ENCODE measurements at regions not wholly inside any gene's neighbourhood (a gene's known extent, or its start where the extent isn't known, plus 50 kb on each side); places are given as distances from the start of the nearest gene placed in this dataset.
"Not testable (repeated sequence)": the region's sequence is repeated elsewhere in the genome, so short reads cannot be mapped to it uniquely, and the experiment has no call there.

DNA sequence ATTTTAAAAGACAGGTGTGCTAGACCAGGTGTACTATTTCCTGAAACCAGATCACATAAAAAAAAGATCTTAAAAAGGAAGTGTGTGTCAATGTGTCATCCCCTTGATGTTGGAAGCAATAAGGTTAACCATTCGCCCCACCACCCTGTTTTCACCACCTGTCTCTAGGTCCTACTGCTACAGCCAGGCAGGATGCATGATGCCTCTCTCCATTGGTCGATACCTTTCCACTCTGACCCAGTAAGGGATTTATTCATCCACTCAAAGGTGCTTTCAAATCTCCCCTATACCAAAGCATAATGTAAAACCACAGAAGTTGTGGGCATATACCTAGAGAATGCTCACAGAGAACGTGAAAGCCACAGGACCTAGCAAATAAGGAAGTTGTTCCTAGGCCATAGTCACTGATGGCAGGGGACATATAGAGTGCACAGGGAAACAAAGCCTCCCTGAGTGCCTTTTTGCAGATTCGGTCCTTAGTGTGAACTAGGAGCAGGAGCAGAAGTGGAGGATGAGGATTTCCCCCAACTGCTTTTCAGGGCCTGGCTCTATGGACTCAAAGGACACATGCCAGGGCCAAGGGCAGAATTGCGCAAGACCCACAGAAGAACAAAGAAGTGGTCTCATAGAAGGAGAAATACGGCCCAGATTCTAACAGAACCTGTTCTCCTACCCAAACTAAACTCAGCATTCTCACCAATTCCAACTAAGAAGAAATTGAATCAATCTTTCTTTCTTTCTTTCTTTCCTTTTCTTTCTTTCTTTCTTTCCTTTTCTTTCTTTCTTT lies 631.5 kb upstream of the NRP1 start:
- DNase-seq, result no peak
- WGBS, 2 donors, result 90 to 96% methylated on average over 6 of the region's 6 CpGs
- TF ChIP-seq, protein P1, sequence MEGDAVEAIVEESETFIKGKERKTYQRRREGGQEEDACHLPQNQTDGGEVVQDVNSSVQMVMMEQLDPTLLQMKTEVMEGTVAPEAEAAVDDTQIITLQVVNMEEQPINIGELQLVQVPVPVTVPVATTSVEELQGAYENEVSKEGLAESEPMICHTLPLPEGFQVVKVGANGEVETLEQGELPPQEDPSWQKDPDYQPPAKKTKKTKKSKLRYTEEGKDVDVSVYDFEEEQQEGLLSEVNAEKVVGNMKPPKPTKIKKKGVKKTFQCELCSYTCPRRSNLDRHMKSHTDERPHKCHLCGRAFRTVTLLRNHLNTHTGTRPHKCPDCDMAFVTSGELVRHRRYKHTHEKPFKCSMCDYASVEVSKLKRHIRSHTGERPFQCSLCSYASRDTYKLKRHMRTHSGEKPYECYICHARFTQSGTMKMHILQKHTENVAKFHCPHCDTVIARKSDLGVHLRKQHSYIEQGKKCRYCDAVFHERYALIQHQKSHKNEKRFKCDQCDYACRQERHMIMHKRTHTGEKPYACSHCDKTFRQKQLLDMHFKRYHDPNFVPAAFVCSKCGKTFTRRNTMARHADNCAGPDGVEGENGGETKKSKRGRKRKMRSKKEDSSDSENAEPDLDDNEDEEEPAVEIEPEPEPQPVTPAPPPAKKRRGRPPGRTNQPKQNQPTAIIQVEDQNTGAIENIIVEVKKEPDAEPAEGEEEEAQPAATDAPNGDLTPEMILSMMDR (IDR thresholded peaks at IDR 0.05), result no peak
- no peak for TF ChIP-seq POLR2A (IDR thresholded peaks at IDR 0.05)

DNA sequence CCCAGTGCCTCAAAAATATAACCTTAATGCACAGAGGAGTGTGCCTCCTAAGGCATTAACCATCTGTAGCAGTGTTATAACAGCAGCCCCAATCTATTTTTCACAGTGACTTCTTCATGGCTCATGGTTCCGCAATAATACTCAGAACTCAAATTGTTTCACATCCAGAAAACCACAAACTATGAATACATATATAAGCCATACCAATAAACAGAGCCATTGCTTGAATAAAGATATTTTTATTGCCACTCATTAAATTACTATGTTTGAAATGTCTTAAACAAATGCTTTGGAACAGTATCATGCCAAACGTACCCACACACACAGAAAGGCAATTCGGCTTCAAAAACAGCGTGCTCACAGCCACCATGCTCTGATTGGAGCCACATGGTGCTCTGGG lies 629.3 kb upstream of the NRP1 start:
- Histone ChIP-seq H3K36me3 (ENCODE audit: low read depth, missing control alignments) (no peaks in the 10 kb centered on the region), H3K4me1 (no peaks in the 10 kb centered on the region), H3K27me3 (no peaks in the 10 kb centered on the region), H3K9me3 (no peaks in the 10 kb centered on the region), H3K4me3 (no peak overlapping the region), H3K27ac (no peak overlapping the region)
- TF ChIP-seq, protein P1 (IDR thresholded peaks at IDR 0.05), result no peak
- no peak for TF ChIP-seq POLR2A (IDR thresholded peaks at IDR 0.05)
- intact Hi-C loops (cut with DNase I; ENCODE audit: low total_unique reads), result no loop called here
- WGBS, 2 donors, result 95% methylated on average over 4 of the region's 4 CpGs
- no peak for DNase-seq

More for the DNA sequence above, 631.5 kb upstream of the NRP1 start:
- Histone ChIP-seq H3K27ac (no peak overlapping the region), H3K36me3 (ENCODE audit: low read depth, missing control alignments) (no peaks in the 10 kb centered on the region), H3K27me3 (no peaks in the 10 kb centered on the region), H3K4me1 (no peaks in the 10 kb centered on the region), H3K4me3 (no peak overlapping the region), H3K9me3 (no peaks in the 10 kb centered on the region)
- intact Hi-C loops (cut with DNase I; ENCODE audit: low total_unique reads), result no loop called here

DNA sequence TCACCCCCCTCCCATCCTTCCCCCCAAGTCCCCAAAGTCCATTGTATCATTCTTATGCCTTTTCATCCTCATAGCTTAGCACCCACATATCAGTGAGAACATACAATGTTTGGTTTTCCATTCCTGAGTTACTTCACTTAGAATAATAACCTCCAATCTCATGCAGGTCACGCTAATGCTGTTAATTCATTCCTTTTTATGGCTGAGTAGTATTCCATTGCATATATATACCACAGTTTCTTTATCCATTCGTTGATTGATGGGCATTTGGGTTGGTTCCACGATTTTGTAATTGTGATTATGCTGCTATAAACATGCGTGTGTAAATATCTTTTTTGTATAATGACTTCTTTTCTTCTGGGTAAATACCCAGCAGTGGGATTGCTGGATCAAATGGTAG lies 621.9 kb upstream of the NRP1 start:
- H3K9me3 ChIP-seq; intact Hi-C loops (cut with DNase I; ENCODE audit: low total_unique reads); DNase-seq; H3K27ac ChIP-seq; H3K27me3 ChIP-seq; H3K4me3 ChIP-seq; H3K4me1 ChIP-seq; H3K36me3 ChIP-seq (ENCODE audit: low read depth, missing control alignments): not testable (repeated sequence)
- 89 to 92% methylated on average over 4 of the region's 4 CpGs for WGBS, 2 donors

DNA sequence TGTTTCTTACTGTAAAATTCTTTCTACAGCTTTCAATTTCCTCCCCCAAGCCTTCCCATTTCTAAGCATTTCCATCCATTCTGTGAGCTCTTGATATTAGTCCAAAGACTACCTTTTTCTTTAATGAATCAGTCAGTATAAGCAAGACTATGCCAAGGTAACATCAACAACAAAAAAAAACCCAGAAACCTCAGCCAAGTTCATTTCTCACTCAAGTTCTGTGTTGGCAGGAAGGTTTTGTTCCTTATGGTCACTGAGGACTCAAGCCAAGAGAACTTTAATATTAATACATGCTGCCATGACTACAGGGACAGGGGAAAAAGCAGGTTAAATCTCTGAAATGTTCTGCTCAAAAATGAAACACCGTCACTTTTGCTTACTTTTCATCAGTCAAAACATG lies 621.2 kb upstream of the NRP1 start:
- Histone ChIP-seq H3K36me3 (ENCODE audit: low read depth, missing control alignments) (no peaks in the 10 kb centered on the region), H3K9me3 (no peaks in the 10 kb centered on the region), H3K27ac (no peak overlapping the region), H3K27me3 (no peaks in the 10 kb centered on the region), H3K4me1 (no peaks in the 10 kb centered on the region), H3K4me3 (no peak overlapping the region)
- intact Hi-C loops (cut with DNase I; ENCODE audit: low total_unique reads), result no loop called here
- no peak for TF ChIP-seq POLR2A (IDR thresholded peaks at IDR 0.05)
- TF ChIP-seq, protein P1 (IDR thresholded peaks at IDR 0.05), result no peak
- WGBS, 2 donors, result 79 to 85% methylated on average over 1 of the region's 1 CpG
- DNase-seq, result no peak

DNA sequence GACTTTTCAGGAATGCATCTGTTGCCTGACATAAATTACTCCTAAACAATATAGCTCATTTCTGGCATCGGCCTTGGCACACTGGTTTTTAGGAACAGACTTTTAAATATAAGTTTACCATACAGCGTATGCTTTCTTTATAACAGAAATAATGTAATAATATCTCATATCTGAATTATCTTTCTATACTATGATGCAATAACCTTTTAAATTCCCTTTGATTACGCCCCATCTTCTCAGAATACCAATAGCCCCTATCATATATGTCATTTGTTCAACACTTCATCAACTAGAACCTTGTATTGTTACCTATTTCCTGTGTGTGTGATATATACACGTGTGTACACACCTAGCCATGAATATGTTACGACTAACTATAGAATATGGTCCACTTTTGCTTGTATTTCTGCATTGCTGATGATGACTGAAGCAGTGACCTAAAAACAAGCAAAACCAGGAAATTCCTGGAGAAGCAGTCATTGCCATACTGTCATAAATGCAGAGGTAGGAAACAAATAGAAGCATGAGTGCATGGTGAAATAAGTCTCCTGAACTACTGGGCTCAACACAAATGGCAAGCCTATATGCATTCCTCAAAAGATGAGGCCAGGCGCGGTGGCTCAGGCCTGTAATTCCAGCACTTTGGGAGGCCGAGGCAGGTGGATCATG lies 618.4 kb upstream of the NRP1 start:
- H3K27ac ChIP-seq, result no peak overlapping the region
- 94 to 95% methylated on average over 8 of the region's 8 CpGs for WGBS, 2 donors
- no peak for DNase-seq
- H3K36me3 ChIP-seq (ENCODE audit: low read depth, missing control alignments), result no peaks in the 10 kb centered on the region
- TF ChIP-seq POLR2A (IDR thresholded peaks at IDR 0.05), result no peak
- TF ChIP-seq, protein P1 (IDR thresholded peaks at IDR 0.05), result no peak
- H3K4me1 ChIP-seq, result no peaks in the 10 kb centered on the region
- no peaks in the 10 kb centered on the region for H3K27me3 ChIP-seq
- H3K9me3 ChIP-seq, result no peaks in the 10 kb centered on the region
- intact Hi-C loops (cut with DNase I; ENCODE audit: low total_unique reads), result no loop called here
- no peak overlapping the region for H3K4me3 ChIP-seq
